DMS 273 treated with DMSO at 0.1 percent for 48 hours (cell line): ENCODE measurements at regions not wholly inside any gene's neighbourhood (a gene's known extent, or its start where the extent isn't known, plus 50 kb on each side); places are given as distances from the start of the nearest gene placed in this dataset.

Source experiments
- DNase-seq: peaks from one replicate; lab custom pipeline; 2025; lab: John Stamatoyannopoulos, UW

DNA sequence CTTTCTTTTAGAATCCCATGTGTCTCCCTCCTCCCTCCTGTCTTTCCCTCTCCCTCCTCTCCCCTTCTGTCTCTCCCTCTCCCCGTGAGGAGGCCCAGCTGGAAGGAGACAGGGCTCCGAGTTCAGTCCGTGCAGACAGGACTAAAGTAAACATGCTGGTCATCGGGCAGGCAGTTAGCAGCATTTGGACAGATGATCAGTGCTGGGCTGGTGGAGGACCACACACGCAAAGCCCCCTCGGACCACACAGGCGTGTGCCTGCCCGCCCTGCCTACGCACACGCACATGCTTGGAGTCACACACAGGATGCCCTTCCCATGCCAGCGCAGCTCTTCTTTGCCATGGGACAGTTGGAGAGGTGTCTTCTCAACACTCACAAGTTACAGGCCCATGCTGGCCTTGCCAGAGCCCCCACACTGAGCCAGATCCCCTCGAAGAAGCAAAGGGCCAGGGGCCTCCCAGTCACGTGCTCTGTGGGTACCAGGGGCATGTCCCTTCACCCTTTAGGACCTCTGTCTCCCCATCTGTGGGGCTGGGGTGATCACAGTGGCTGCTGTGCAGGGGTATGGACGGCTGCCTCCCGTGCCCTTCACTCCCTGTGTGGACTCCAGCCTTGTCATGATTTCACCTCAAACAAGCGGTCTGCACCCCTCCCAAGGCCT lies 215.7 kb upstream of the FOXF1 start:
- no peak for DNase-seq

DNA sequence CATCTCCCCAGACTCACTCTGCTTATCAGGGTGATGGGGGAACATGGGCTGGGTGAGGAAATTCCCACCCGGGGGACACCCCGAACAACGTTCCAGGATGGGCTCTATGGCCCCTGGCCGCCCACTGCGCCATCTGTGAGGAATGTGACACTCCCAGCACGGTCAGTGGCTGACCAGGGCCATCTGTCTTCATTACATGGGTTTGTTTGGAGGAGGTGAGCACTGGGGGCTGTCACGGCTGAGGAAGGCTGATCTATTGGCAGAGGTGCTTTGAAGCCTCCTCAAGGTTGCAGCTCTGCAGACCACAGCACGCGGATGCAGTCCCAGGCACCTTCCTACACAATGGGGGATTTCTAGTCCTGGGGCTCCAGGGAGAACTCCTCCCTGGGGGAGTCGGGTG lies 214.1 kb upstream of the FOXF1 start:
- no peak for DNase-seq

- DNase-seq, result no peak
Measured at GRCh38 chr16:86297391-86297790, 212.9 kb upstream of the FOXF1 start.

GRCh38 chr16:86297866-86298757 lies 212.2 kb upstream of the FOXF1 start:
- no peak for DNase-seq

GRCh38 chr16:86298758-86299134 lies 211.6 kb upstream of the FOXF1 start:
- DNase-seq, result no peak

- DNase-seq, result no peak
Measured at GRCh38 chr16:86299882-86300610, 210.3 kb upstream of the FOXF1 start.

DNA sequence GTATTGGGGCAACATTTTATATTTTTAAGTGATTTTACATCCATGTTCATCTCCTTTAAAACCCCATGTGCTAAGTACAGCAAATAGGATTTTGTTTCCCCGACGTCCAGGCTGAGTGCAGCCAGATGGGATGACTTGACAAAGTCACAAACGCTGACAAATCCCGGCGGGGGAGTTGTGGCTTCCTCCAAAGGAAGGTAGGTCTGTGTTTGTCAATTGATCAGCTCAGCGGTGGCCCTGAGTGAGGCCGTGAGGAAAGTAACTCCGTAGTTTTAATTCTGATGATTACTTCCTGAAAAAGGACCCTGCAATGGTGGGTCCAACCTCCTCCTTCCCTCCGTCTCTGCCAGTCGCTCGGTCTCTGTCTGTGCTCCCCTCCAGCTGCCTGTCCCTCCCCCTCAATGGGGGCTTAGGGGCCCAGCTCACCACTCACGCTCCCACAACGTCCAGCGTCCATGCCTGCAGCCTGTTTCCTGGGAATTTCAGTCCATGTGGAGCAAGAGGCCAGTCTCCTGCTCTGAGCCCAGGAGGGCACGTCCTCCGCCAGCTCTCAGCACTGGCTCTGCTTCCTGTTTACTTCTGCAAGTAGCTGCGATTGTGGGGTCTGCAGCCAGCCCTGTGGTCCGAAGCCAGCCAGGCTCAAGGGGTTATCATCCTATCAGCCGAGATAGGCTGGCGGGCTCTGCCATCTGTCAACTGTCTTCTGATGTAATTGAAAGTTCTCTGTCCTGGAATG lies 209.4 kb upstream of the FOXF1 start:
- no peak for DNase-seq

GRCh38 chr16:86302421-86303109 lies 207.8 kb upstream of the FOXF1 start:
- DNase-seq, result no peak

DNA sequence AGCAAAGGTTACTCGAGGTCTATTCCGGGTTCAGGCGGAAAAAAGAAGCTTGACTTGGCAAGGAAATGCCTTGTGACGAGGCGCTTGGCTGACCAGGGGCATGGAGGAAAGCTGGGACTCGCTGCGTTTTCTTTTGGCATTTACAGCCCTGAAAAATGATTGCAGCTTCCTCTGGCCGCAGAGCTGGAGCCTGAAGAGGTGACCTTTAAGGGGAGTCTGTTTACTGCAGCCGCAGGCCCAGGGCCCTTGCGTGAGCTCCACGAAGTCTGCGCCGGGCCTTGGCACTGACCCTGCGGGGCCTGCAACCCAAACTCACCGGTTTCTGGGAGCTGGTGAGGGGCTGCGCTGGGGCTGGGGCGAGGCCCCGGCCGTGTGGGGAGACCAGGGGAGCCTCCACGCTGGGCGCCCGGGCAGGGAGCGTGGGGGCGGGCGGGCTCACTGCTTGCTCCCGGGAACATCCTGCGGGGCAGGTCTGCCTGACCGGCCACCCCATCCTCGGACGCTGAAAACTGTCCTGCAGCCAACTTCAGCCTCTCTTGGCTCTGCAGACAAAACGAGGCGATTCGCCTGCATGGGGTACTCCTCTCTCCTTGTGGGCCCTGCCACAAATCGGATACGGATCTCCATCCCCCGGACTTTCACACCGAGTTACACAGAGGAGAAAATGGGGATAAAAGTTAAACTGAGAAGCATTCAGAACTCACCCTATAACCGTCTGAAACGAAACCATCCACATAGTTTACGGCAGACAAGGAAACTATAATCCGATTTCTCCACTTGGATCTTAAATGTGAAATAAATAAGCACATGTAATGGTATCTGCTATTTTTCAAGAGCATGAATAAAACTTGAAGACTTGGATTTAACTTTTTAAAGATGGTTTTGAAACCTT lies 206.3 kb upstream of the FOXF1 start:
- no peak for DNase-seq

DNA sequence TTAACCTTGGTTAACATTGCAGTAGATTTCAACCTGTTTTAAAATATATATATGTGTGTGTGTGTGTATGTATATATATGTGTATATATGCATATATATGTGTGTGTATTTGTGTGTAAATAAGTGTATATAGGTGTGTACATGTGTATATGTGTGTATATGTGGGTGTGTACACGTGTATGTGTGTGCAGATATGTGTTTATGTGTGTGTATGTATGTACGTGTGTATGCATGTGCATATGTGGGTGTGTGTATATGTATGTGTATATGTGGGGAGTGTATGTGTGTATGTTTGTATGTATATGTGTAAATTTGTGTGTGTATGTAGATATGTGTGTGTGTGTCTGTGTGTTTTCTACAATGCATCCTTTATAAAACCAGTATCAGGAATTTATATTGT lies 205.5 kb upstream of the FOXF1 start:
- no peak for DNase-seq

GRCh38 chr16:86305440-86305839 lies 204.9 kb upstream of the FOXF1 start:
- no peak for DNase-seq

GRCh38 chr16:86306011-86306644 lies 204.2 kb upstream of the FOXF1 start:
- no peak for DNase-seq

DNA sequence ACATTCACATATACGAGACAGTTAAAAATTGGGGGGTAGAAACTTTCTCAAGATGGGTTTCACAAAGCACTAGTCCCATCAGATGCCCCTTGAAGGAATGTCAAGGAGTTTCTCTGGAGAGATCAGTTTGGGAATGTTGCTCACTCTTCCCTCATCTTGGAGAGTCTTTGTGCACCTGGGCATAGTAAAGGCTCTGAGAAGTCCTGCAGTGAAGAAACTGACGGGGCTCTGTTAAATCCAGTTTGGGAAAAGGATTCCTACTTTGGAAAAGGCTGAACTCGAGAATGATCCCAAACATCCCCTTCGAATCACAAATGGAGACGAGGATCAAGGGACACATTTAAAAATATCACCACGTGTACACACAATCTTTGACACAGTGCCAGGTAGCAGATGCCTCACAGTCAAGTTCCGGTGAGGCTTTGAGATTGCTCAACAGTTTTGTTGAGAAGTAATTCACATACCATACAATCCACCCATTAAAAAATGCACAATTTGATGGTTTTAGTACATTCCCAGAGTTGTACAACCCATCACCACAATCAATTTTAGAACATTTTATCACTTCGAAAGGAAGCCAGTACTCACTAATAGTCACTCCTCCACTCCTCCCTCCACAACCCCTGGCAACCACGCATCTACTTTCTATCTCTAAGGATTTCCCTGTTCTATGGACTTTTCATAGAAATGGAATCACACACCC lies 203.4 kb upstream of the FOXF1 start:
- DNase-seq, result no peak

DNA sequence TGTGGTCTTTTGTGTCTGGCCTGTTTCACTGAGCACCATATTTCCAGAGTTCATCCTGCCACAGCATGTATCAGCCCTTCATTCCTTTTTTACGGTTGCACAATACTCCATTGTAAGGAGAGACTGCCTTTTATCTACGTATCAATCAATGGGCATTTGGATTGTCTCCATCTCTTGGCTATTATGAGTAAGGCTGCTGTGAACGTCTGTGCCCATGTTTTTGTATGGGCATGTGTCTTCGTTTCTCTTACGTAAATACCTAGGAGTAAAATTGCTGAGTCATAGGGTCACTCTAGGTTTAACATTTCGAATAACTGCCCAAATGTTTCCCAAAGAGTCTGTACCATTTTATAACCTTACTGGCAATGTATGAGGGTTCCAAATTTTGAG lies 202.8 kb upstream of the FOXF1 start:
- no peak for DNase-seq

DNA sequence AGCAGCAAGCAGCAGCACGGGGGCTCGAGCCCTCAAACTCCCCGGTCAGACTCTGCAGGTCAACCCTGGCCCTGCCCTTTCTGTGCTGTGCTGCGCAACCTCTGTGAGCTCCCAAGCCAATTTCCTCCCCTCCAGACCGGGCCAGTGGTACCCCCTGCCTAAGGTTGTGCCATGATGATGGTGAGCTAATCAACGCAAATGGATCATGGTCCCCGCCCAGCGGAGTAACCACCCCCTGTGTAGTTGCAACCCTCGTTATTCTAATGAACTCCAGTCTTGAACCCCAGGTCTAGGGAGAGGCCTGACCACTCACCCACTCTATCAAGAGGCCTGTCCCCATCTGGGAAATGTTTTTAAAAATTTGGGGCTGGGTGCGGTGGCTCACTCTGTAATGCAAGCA lies 201.8 kb upstream of the FOXF1 start:
- no peak for DNase-seq

GRCh38 chr16:86313631-86314030 lies 196.7 kb upstream of the FOXF1 start:
- DNase-seq, result no peak

- no peak for DNase-seq
Measured at GRCh38 chr16:86314402-86315025, 195.8 kb upstream of the FOXF1 start.

DNA sequence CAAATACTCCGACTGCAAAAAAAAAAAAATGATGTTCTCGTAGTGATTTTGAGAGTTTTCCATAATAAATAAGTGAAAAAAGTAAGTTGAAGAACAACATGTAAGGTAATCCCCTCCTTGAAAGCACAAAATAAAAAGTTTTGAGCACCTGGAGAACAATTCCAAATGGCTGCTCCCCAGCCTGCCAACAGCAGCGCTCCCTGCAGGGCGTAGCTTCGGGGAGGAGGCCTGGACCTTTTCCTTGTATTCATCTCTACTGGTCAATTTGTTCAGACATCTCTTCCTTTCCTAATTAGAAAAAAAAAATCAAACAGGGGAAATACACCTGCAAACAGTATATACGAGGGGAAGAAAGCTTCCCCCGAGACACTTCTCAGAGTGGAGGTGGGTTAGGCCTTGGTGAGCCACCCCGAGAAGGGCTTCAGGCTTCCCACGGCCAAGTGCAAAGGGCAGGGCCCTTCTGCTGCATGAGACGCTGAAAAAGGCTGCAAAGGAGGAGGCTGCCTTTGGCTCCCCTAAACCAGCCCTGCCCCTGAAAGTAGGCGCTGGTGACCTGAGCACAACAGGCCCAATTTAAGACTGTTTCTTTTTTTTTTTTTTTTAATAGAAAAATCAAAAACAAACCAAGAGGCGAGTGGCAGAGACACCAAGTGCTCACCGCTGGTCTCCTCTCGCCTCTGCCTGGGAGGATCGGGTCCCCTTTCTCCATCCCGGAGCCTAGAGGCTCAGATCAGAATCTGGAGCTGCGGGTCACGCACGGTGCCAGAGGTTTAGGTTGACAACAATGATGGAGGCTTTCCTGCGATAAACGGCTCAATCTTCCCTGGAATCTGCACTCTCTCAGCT lies 193.1 kb upstream of the FOXF1 start:
- DNase-seq, result no peak
